GM23338 (cell line): ENCODE measurements at regions not wholly inside any gene's neighbourhood (a gene's known extent, or its start where the extent isn't known, plus 50 kb on each side); places are given as distances from the start of the nearest gene placed in this dataset.

Experiments
- ATAC-seq: fragments of 200-7000 bp; cut with Tn5 transposase; 3 replicates; pipeline ENCODE4 v1.9.1; 2020
- DNase-seq: peaks from one replicate; pipeline ENCODE4 v3.0.0-alpha.2; 2015; ENCODE audit warnings: low spot score
- H2AFZ ChIP-seq: fragments of 200-600 bp; sonication (generic); 2 replicates; pipeline ENCODE4 v1.8.0; 2016; ENCODE audit warnings: antibody characterized with exemption, mild to moderate bottlenecking, moderate library complexity
- H3F3A ChIP-seq: fragments of 200-600 bp; sonication (generic); replicated peaks from 2 replicates; pipeline ENCODE4 v1.8.0; 2017; ENCODE audit warnings: antibody characterized with exemption, mixed run types, low read depth
- H3K27ac ChIP-seq: fragments of 200-600 bp; sonication (generic); 2 replicates; pipeline ENCODE4 v1.6.1; 2016; ENCODE audit warnings: low read depth
- H3K27me3 ChIP-seq: fragments of 200-600 bp; sonication (generic); 2 replicates; pipeline ENCODE4 v1.8.0; 2016; ENCODE audit warnings: mild to moderate bottlenecking, mixed run types, moderate library complexity; ENCODE audit not compliant: insufficient read depth
- H3K36me3 ChIP-seq: fragments of 200-600 bp; sonication (generic); 2 replicates; pipeline ENCODE4 v1.8.0; 2016; ENCODE audit warnings: mild to moderate bottlenecking; ENCODE audit not compliant: insufficient read depth
- H3K4me1 ChIP-seq: fragments of 200-600 bp; sonication (generic); 2 replicates; pipeline ENCODE4 v1.8.0; 2016; ENCODE audit warnings: mild to moderate bottlenecking, moderate library complexity; ENCODE audit not compliant: insufficient read depth
- H3K4me2 ChIP-seq: fragments of 200-600 bp; sonication (generic); 2 replicates; pipeline ENCODE4 v1.7.1; 2017; ENCODE audit warnings: mixed run types
- H3K4me3 ChIP-seq: fragments of 200-600 bp; sonication (generic); 2 replicates; pipeline ENCODE4 v1.6.1; 2016; ENCODE audit warnings: mixed run types
- H3K79me2 ChIP-seq: fragments of 200-600 bp; sonication (generic); replicated peaks from 2 replicates; pipeline ENCODE4 v1.8.0; 2017; ENCODE audit warnings: mild to moderate bottlenecking; ENCODE audit not compliant: insufficient read depth
- H3K9me2 ChIP-seq: fragments of 200-600 bp; sonication (generic); 2 replicates; pipeline ENCODE4 v1.8.0; 2017; ENCODE audit not compliant: insufficient read depth
- H4K20me1 ChIP-seq: fragments of 200-600 bp; sonication (generic); replicated peaks from 2 replicates; pipeline ENCODE4 v1.8.0; 2017; ENCODE audit warnings: mild to moderate bottlenecking; ENCODE audit not compliant: insufficient read depth
- H3K27ac Mint-ChIP-seq: 2 replicates; pipeline ENCODE4 v1.8.0; 2020; ENCODE audit warnings: inconsistent platforms, mild to moderate bottlenecking, moderate library complexity, mixed read lengths
- H3K27me3 Mint-ChIP-seq: 3 replicates; pipeline ENCODE4 v1.8.0; 2022; ENCODE audit warnings: low read depth, mild to moderate bottlenecking, moderate library complexity, mixed read lengths, inconsistent platforms; ENCODE audit not compliant: insufficient read depth, poor library complexity
- H3K36me3 Mint-ChIP-seq: 3 replicates; pipeline ENCODE4 v1.8.0; 2021; ENCODE audit warnings: low read depth, mild to moderate bottlenecking, inconsistent platforms, moderate library complexity, mixed read lengths
- H3K4me1 Mint-ChIP-seq: 3 replicates; pipeline ENCODE4 v1.8.0; 2020; ENCODE audit warnings: mild to moderate bottlenecking, inconsistent platforms, mixed read lengths
- H3K4me3 Mint-ChIP-seq: 3 replicates; pipeline ENCODE4 v1.8.0; 2021; ENCODE audit warnings: moderate library complexity, mild to moderate bottlenecking, inconsistent platforms, mixed read lengths
- H3K9me3 Mint-ChIP-seq: 3 replicates; pipeline ENCODE4 v1.8.0; 2020; ENCODE audit warnings: moderate library complexity, mild to moderate bottlenecking, inconsistent platforms, mixed read lengths
- CREB1 ChIP-seq: fragments of 250-450 bp; sonication (Bioruptor Pico); IDR thresholded peaks from 2 replicates; pipeline ENCODE4 v1.5.0; 2020; ENCODE audit warnings: low read depth, mild to moderate bottlenecking, moderate library complexity
- CTCF ChIP-seq, 2 experiments: fragments of 200-600 bp in 1 of 2; sonication (generic) in 1 of 2; conservative IDR thresholded peaks; 2 replicates each; pipeline versions ENCODE4 v1.5.1 to v1.6.1; 2016 to 2017; ENCODE audit warnings: antibody characterized with exemption in 2 of 2, low read depth in 2 of 2, mild to moderate bottlenecking in 2 of 2, moderate library complexity in 1 of 2
- ETS1 ChIP-seq: IDR thresholded peaks from 2 replicates; pipeline ENCODE4 v1.6.1; 2016; ENCODE audit warnings: antibody characterized with exemption
- EZH2 ChIP-seq: fragments of 200-600 bp; sonication (generic); IDR thresholded peaks from one replicate; pipeline ENCODE4 v1.8.0; 2017; ENCODE audit warnings: antibody characterized with exemption, mild to moderate bottlenecking, low read depth; ENCODE audit not compliant: unreplicated experiment
- EZH2phosphoT487 ChIP-seq: fragments of 200-600 bp; sonication (generic); IDR thresholded peaks from one replicate; pipeline ENCODE4 v1.8.1; 2018; ENCODE audit warnings: antibody characterized with exemption; ENCODE audit not compliant: unreplicated experiment
- JUNB ChIP-seq: IDR thresholded peaks from one replicate; pipeline ENCODE4 v1.6.1; 2016; ENCODE audit warnings: antibody characterized with exemption; ENCODE audit not compliant: unreplicated experiment
- NANOG ChIP-seq: IDR thresholded peaks from 2 replicates; pipeline ENCODE4 v1.6.1; 2016; ENCODE audit warnings: antibody characterized with exemption, borderline replicate concordance
- POLR2AphosphoS5 ChIP-seq: IDR thresholded peaks from 2 replicates; pipeline ENCODE4 v1.6.1; 2016; ENCODE audit warnings: antibody characterized with exemption, low read depth
- REST ChIP-seq: IDR thresholded peaks from one replicate; pipeline ENCODE4 v1.6.1; 2018; ENCODE audit warnings: antibody characterized with exemption; ENCODE audit not compliant: unreplicated experiment
- STAT1 ChIP-seq: IDR thresholded peaks from one replicate; pipeline ENCODE4 v1.6.1; 2016; ENCODE audit warnings: antibody characterized with exemption; ENCODE audit not compliant: unreplicated experiment
- ZNF114 ChIP-seq: fragments of 250-450 bp; sonication (Bioruptor Pico); IDR thresholded peaks from 2 replicates; pipeline ENCODE4 v1.5.0; 2020; ENCODE audit warnings: mild to moderate bottlenecking, moderate library complexity
- ZNF331 ChIP-seq: fragments of 250-450 bp; sonication (Bioruptor Pico); IDR thresholded peaks from 2 replicates; pipeline ENCODE4 v1.5.0; 2020; ENCODE audit warnings: low read depth, mild to moderate bottlenecking, moderate library complexity
- ZNF462 ChIP-seq: fragments of 250-450 bp; sonication (Bioruptor Pico); IDR thresholded peaks from 2 replicates; pipeline ENCODE4 v1.5.0; 2020; ENCODE audit warnings: mild to moderate bottlenecking, moderate library complexity

GRCh38 chr6:159360306-159360705, 191.1 kb downstream of the FNDC1 start:
- Mint-ChIP-seq H3K27ac (no peak overlapping the region), H3K36me3 (no peaks in the 10 kb centered on the region), H3K9me3 (no peaks in the 10 kb centered on the region; the same call in 2 of the 3 replicates), H3K4me1 (no peaks in the 10 kb centered on the region), H3K4me3 (no peak overlapping the region), H3K27me3 (no peaks in the 10 kb centered on the region)
- ATAC-seq (no peak), DNase-seq (no peak)
- Histone ChIP-seq H4K20me1 (no peaks in the 10 kb centered on the region), H3K4me2 (no peak overlapping the region), H2AFZ (no peak overlapping the region), H3K36me3 (no peaks in the 10 kb centered on the region), H3K9me2 (no peaks in the 10 kb centered on the region), H3K27ac (no peak overlapping the region), H3K27me3 (no peaks in the 10 kb centered on the region), H3K79me2 (no peaks in the 10 kb centered on the region), H3K4me1 (no peaks in the 10 kb centered on the region), H3K4me3 (no peak overlapping the region), H3F3A (no peaks in the 10 kb centered on the region)
- no peak for TF ChIP-seq CTCF (conservative IDR thresholded peaks at IDR 0.05; ENCODE audit: low read depth in 2 of 2)
- no peak for TF ChIP-seq ZNF331 (CRISPR knock-in tag)
- TF ChIP-seq JUNB = no peak
- TF ChIP-seq STAT1 = no peak
- TF ChIP-seq ETS1 = no peak
- TF ChIP-seq NANOG = no peak
- no peak for TF ChIP-seq ZNF462 (CRISPR knock-in tag)
- no peak for TF ChIP-seq ZNF114 (CRISPR knock-in tag)
- no peak for TF ChIP-seq CREB1 (CRISPR knock-in tag)
- no peak for TF ChIP-seq POLR2AphosphoS5
- TF ChIP-seq EZH2 = no peak
- no peak for TF ChIP-seq EZH2phosphoT487
- TF ChIP-seq REST = no peak
